ENCODE measurements at regions not wholly inside any gene's neighbourhood (a gene's known extent, or its start where the extent isn't known, plus 50 kb on each side); places are given as distances from the start of the nearest gene placed in this dataset.
A peak's percentile ranks its signal among the peaks of the same experiment; 100 is the strongest.

- 95 to 98% methylated on average over 5 of the region's 5 CpGs for WGBS, 2 donors
- TF ChIP-seq POLR2A (IDR thresholded peaks at IDR 0.05), result no peak
- TF ChIP-seq CTCF (IDR thresholded peaks at IDR 0.05), result no peak
- Histone ChIP-seq H3K27ac (no peak overlapping the region), H3K9me3 (no peaks in the 10 kb centered on the region), H3K36me3 (no peaks in the 10 kb centered on the region), H3K4me3 (replicated peaks in 1 of 3) (no peak overlapping the region), H3K27me3 (no peaks in the 10 kb centered on the region), H3K4me1 (peaks cover 0 to 26% of the 10 kb centered on the region in 2 donors)
- intact Hi-C loops (cut with DNase I), result no loop called here
- no peak for DNase-seq
These were observed 71.7 kb upstream of the WIPF1 start for GRCh38 chr2:174669336-174669735.

GRCh38 chr2:174668075-174668474, 70.5 kb upstream of the WIPF1 start:
- no peaks in the 10 kb centered on the region for H3K9me3 ChIP-seq
- no peak for DNase-seq
- WGBS, 2 donors, result 92 to 93% methylated on average over 7 of the region's 7 CpGs
- peaks cover 0 to 39% of the 10 kb centered on the region in 2 donors for H3K4me1 ChIP-seq
- no peaks in the 10 kb centered on the region for H3K36me3 ChIP-seq
- no peak overlapping the region for H3K4me3 ChIP-seq (replicated peaks in 1 of 3)
- TF ChIP-seq POLR2A (IDR thresholded peaks at IDR 0.05), result no peak
- TF ChIP-seq CTCF (IDR thresholded peaks at IDR 0.05), result no peak
- H3K27me3 ChIP-seq, result no peaks in the 10 kb centered on the region
- intact Hi-C loops (cut with DNase I), result no loop called here
- H3K27ac ChIP-seq, result no peak overlapping the region

GRCh38 chr2:174667250-174667860, 69.8 kb upstream of the WIPF1 start:
- intact Hi-C loops (cut with DNase I), result no loop called here
- Histone ChIP-seq H3K27ac (no peak overlapping the region), H3K9me3 (no peaks in the 10 kb centered on the region), H3K27me3 (no peaks in the 10 kb centered on the region), H3K4me3 (replicated peaks in 1 of 3) (no peak overlapping the region), H3K36me3 (no peaks in the 10 kb centered on the region), H3K4me1 (peaks cover 0 to 45% of the 10 kb centered on the region in 2 donors)
- TF ChIP-seq CTCF (IDR thresholded peaks at IDR 0.05), result no peak
- no peak for TF ChIP-seq POLR2A (IDR thresholded peaks at IDR 0.05)
- WGBS, 2 donors, result 60 to 67% methylated on average over 5 to 6 of the region's 6 CpGs
- peak in 1 of 2 donors; percentile 22 for DNase-seq

- no peak for DNase-seq
- H3K4me3 ChIP-seq (replicated peaks in 1 of 3), result no peak overlapping the region
- H3K27ac ChIP-seq, result no peak overlapping the region
- H3K36me3 ChIP-seq, result no peaks in the 10 kb centered on the region
- WGBS, 2 donors, result 66 to 67% methylated on average over 5 of the region's 5 CpGs
- peaks cover 0 to 45% of the 10 kb centered on the region in 2 donors for H3K4me1 ChIP-seq
- intact Hi-C loops (cut with DNase I), result no loop called here
- TF ChIP-seq POLR2A (IDR thresholded peaks at IDR 0.05), result no peak
- TF ChIP-seq CTCF (IDR thresholded peaks at IDR 0.05), result no peak
- no peaks in the 10 kb centered on the region for H3K9me3 ChIP-seq
- H3K27me3 ChIP-seq, result no peaks in the 10 kb centered on the region
These were observed 69.2 kb upstream of the WIPF1 start for GRCh38 chr2:174666845-174667244.

GRCh38 chr2:174666312-174666711, 68.7 kb upstream of the WIPF1 start:
- Histone ChIP-seq H3K27me3 (no peaks in the 10 kb centered on the region), H3K9me3 (no peaks in the 10 kb centered on the region), H3K27ac (no peak overlapping the region), H3K4me3 (replicated peaks in 1 of 3) (no peak overlapping the region), H3K36me3 (no peaks in the 10 kb centered on the region), H3K4me1 (peaks cover 0 to 45% of the 10 kb centered on the region in 2 donors)
- intact Hi-C loops (cut with DNase I), result no loop called here
- DNase-seq, result no peak
- no peak for TF ChIP-seq POLR2A (IDR thresholded peaks at IDR 0.05)
- no peak for TF ChIP-seq CTCF (IDR thresholded peaks at IDR 0.05)
